NCI-H1694 (cell line): ENCODE measurements at regions not wholly inside any gene's neighbourhood (a gene's known extent, or its start where the extent isn't known, plus 50 kb on each side); places are given as distances from the start of the nearest gene placed in this dataset.

ENCODE experiments used
- DNase-seq: peaks from one replicate; lab custom pipeline; 2025; lab: John Stamatoyannopoulos, UW

GRCh38 chr1:65486613-65487012 is 66.1 kb downstream of the LEPR start:
- no peak for DNase-seq

GRCh38 chr1:65489481-65489880 is 69.0 kb downstream of the LEPR start:
- no peak for DNase-seq

- DNase-seq = no peak
Measured at GRCh38 chr1:65490231-65491009, 70.0 kb downstream of the LEPR start.

DNA sequence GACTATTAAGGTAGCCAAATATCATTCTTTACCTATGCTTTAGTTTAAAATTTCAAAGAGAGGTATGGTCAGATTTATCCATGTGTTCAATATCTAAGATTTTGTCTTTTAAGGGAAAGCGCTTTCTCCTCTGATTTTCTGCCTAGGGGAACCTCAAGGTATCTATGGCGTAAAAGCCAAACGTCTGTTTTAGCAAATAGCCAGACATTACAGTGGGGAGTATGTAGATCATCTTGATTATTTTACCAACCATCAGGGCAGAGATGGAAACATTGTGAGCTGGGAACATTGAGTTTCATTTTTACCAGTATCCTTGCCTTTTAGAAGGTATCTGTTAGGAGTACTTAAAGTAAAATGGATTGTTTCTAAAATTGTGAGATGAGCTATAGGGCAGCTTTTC is 71.0 kb downstream of the LEPR start:
- no peak for DNase-seq

DNA sequence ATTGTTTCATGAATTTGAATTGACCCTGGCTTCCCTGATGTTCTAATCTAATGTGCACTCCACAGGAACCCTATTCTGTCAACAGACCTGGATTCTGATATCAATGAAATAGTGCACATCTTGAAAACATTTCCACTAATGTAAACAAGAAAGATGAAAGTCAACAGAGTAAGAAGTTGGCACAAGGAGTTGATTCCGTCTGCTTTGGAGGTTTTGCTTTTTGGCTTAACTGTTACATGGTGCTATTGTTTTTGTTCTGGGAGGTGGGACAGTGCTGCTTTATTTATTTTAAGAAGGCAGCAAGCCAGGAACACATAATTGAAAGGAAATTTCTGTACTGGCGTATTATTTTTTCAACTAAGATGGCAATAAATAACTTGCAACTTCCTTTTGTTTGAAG is 73.3 kb downstream of the LEPR start:
- DNase-seq = no peak

GRCh38 chr1:65494671-65495070 is 74.2 kb downstream of the LEPR start:
- no peak for DNase-seq

GRCh38 chr1:65495137-65495536 is 74.7 kb downstream of the LEPR start:
- no peak for DNase-seq

DNA sequence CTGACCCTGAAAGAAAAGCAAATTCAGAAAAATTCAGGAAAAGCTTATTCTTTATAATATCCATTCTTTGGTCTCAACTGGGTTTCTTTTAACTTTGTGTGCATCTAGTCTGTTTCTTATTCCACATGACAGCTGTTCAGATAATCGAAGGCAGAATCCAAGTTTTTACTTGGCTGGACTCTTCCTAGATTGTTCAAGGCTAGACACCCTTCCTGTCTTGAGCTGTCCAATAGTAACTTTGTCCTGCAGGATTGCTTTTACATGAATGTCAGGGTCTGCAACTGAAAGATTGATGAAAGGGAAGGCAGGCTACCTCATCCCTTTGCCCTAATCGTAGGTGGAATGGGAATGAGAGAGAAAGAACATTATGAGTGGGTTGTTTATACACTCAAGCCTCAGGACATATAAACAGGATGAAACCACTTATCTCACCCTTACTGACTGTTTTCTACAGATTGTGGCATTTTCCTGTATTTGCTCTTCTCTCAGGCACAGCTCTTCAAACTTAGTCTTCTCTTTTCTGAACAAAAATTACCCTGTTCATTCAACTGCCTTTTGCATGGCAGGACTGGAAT is 76.9 kb downstream of the LEPR start:
- no peak for DNase-seq

GRCh38 chr1:65503427-65503826 is 83.0 kb downstream of the LEPR start:
- DNase-seq = no peak

DNA sequence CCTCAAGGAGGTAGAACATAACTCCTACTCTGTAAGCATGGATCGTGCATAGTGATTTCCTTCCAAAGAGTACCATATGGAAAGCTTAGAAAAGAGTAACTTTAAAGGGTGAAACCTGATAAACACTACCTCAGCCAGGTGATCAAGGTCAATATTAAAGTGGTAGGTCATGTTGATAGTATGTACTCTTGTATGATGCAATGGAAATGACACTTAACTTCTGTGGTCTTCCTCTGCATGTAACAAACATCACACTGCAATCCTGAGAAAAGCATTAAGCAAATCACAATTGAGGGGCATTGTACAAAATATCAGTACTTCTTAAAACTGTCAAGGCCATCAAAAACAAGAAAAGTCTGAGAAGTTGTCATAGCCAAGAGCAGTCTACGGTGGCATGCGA is 83.8 kb downstream of the LEPR start:
- no peak for DNase-seq

- no peak for DNase-seq
Measured at GRCh38 chr1:65505547-65506300, 85.3 kb downstream of the LEPR start.

DNA sequence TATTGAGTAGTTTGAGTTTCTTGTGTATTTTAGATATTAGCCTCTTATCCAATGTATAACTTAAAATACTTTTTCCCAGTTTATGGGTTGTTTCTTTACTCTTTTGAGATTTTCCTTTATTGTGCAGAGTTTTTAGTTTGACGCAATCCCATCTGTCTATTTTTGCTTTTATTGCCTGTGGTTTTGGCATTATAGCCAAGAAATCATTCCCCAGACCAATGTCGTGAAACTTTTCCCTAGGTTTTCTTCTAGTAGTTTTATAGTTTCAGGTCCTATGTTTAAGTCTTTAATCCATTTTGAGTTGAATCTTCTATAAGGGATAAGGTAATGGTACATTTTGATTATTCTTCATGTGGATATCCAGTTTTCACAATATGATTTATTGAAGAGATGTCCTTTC is 87.6 kb downstream of the LEPR start:
- no peak for DNase-seq

- no peak for DNase-seq
Measured at GRCh38 chr1:65509912-65510680, 89.6 kb downstream of the LEPR start.

- no peak for DNase-seq
Measured at GRCh38 chr1:65510961-65511360, 90.5 kb downstream of the LEPR start.

DNA sequence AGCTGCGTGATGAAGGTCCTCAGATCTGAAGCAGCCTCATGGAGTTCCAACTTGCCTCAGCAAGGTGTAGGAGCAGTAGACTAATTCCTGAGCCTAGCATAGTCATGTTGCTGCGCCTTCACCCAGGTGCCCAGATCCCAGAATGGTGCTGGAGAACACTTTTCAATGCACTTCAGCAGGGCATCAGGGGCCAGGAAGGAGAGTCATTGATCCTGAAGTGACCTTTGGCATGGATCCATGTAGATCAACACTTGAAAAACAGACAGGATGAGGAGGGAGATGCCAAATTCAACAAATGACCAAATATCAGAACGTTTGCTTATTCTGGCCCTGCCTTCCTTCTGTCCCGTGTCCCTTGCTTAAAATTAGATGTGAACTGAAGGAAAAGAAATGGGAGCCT is 91.9 kb downstream of the LEPR start:
- DNase-seq = no peak

DNA sequence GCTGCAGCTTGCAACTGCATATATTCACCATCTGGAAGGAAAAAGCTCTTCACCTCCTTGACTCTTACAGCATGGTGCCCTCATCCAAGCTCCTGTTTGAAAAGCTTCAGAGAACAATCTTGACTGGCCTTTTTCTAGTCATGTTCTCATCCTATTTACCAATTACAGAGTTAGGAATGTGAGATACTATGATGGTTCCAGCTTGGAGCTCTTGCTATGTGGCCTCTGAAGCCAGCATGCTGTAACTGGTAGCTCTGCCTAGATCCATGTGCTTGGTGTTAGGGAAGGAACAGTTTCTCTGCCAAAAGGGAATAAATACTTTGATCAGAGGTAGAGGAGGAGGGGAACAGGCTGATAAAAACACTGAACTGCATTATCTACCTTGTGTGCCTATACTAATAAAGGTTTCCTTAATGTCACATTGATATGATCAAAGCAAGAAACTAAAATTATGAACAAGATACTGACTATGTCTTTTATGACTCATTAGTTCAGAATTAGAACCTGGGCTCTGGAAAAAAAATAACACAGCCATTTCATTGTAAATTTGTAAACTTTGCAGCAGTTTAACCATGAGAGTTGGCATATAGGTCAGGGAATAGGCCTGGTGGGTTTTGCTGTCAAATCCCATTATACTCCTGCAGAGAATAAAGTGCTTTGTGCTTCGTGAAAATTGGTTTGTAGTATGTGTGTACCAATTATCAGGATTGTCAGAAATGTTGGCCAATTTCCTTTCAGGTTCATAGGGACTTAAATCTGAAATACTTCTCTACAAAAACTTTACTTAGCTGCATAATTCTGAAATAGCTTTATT is 92.7 kb downstream of the LEPR start:
- DNase-seq = no peak

GRCh38 chr1:65514041-65514440 is 93.6 kb downstream of the LEPR start:
- DNase-seq = no peak

- no peak for DNase-seq
Measured at GRCh38 chr1:65524931-65525265, 104.4 kb downstream of the LEPR start.

- no peak for DNase-seq
Measured at GRCh38 chr1:65525266-65526048, 105.0 kb downstream of the LEPR start.

GRCh38 chr1:65526049-65526556 is 105.6 kb downstream of the LEPR start:
- no peak for DNase-seq

GRCh38 chr1:65527190-65527589 is 106.7 kb downstream of the LEPR start:
- peak; percentile 7 for DNase-seq
